Nephron progenitor cell (in vitro differentiated cells): ENCODE measurements at regions not wholly inside any gene's neighbourhood (a gene's known extent, or its start where the extent isn't known, plus 50 kb on each side); places are given as distances from the start of the nearest gene placed in this dataset.

Experiments
- DNase-seq: peaks from one replicate; pipeline ENCODE4 v3.0.0; 2021
- H3K27ac Mint-ChIP-seq: 2 replicates; pipeline ENCODE4 v1.8.0; 2021; ENCODE audit warnings: mild to moderate bottlenecking, moderate library complexity, mixed read lengths
- H3K27me3 Mint-ChIP-seq: 2 replicates; pipeline ENCODE4 v1.8.0; 2021; ENCODE audit warnings: mild to moderate bottlenecking, low read depth, mixed read lengths; ENCODE audit not compliant: poor library complexity
- H3K36me3 Mint-ChIP-seq: 2 replicates; pipeline ENCODE4 v1.8.0; 2021; ENCODE audit warnings: low read depth, mixed read lengths
- H3K4me1 Mint-ChIP-seq: 2 replicates; pipeline ENCODE4 v1.8.0; 2021; ENCODE audit warnings: mixed read lengths
- H3K4me3 Mint-ChIP-seq: 2 replicates; pipeline ENCODE4 v1.8.0; 2021; ENCODE audit warnings: mild to moderate bottlenecking, moderate library complexity, mixed read lengths
- H3K9me3 Mint-ChIP-seq: 2 replicates; pipeline ENCODE4 v1.8.0; 2021; ENCODE audit warnings: mild to moderate bottlenecking, moderate library complexity, mixed read lengths
- TF ChIP-seq, protein P1 (sequence below): fragments of 200-600 bp; sonication (generic); IDR thresholded peaks from 2 replicates; pipeline ENCODE4 v1.5.0; 2021; ENCODE audit warnings: antibody characterized with exemption

GRCh38 chr4:181757098-181757497 lies 486.1 kb upstream of the TENM3 start:
- Mint-ChIP-seq H3K9me3 (no peaks in the 10 kb centered on the region), H3K4me3 (no peak overlapping the region), H3K36me3 (no peaks in the 10 kb centered on the region), H3K27ac (no peak overlapping the region), H3K4me1 (peaks cover 27% of the 10 kb centered on the region), H3K27me3 (no peaks in the 10 kb centered on the region)
- TF ChIP-seq, protein P1, sequence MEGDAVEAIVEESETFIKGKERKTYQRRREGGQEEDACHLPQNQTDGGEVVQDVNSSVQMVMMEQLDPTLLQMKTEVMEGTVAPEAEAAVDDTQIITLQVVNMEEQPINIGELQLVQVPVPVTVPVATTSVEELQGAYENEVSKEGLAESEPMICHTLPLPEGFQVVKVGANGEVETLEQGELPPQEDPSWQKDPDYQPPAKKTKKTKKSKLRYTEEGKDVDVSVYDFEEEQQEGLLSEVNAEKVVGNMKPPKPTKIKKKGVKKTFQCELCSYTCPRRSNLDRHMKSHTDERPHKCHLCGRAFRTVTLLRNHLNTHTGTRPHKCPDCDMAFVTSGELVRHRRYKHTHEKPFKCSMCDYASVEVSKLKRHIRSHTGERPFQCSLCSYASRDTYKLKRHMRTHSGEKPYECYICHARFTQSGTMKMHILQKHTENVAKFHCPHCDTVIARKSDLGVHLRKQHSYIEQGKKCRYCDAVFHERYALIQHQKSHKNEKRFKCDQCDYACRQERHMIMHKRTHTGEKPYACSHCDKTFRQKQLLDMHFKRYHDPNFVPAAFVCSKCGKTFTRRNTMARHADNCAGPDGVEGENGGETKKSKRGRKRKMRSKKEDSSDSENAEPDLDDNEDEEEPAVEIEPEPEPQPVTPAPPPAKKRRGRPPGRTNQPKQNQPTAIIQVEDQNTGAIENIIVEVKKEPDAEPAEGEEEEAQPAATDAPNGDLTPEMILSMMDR, result no peak
- no peak for DNase-seq

- Mint-ChIP-seq H3K4me1 (peaks cover 27% of the 10 kb centered on the region), H3K4me3 (no peak overlapping the region), H3K27ac (no peak overlapping the region), H3K36me3 (no peaks in the 10 kb centered on the region), H3K27me3 (no peaks in the 10 kb centered on the region), H3K9me3 (no peaks in the 10 kb centered on the region)
- DNase-seq, result no peak
- TF ChIP-seq, protein P1, result no peak
These were observed 485.1 kb upstream of the TENM3 start for GRCh38 chr4:181757910-181758660.

- no peak for DNase-seq
- H3K27me3 Mint-ChIP-seq, result no peaks in the 10 kb centered on the region
- H3K4me1 Mint-ChIP-seq, result peaks cover 26% of the 10 kb centered on the region
- H3K36me3 Mint-ChIP-seq, result no peaks in the 10 kb centered on the region
- H3K4me3 Mint-ChIP-seq, result no peak overlapping the region
- TF ChIP-seq, protein P1, result no peak
- no peak overlapping the region for H3K27ac Mint-ChIP-seq
- H3K9me3 Mint-ChIP-seq, result no peaks in the 10 kb centered on the region
These were observed 482.6 kb upstream of the TENM3 start for GRCh38 chr4:181760560-181760959.

DNA sequence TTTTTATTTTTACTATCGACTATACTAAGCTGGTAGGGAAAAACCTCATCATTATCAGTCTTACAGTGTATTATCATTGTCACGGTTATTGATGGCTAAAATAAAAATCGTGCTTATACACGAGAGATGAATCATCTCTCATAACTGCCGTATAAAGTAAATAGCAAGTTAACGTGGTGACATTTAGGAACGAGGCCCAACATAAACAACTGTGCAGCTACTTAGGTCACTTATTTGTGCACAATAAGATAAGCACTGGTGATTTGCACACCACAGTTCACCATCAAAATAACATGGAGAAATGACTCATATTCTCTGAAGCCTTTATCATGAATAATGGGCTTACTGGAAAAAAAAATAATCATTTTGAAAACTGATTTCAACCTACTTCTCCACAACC lies 482.0 kb upstream of the TENM3 start:
- no peak overlapping the region for H3K4me3 Mint-ChIP-seq
- H3K9me3 Mint-ChIP-seq, result no peaks in the 10 kb centered on the region
- no peak overlapping the region for H3K27ac Mint-ChIP-seq
- DNase-seq, result no peak
- peaks cover 21% of the 10 kb centered on the region for H3K4me1 Mint-ChIP-seq
- peaks cover under 1% of the 10 kb centered on the region for H3K27me3 Mint-ChIP-seq
- TF ChIP-seq, protein P1, result no peak
- no peaks in the 10 kb centered on the region for H3K36me3 Mint-ChIP-seq

- peaks cover 3% of the 10 kb centered on the region for H3K9me3 Mint-ChIP-seq
- H3K27me3 Mint-ChIP-seq, result peaks cover 2% of the 10 kb centered on the region
- TF ChIP-seq, protein P1, result no peak
- H3K4me1 Mint-ChIP-seq, result no peaks in the 10 kb centered on the region
- no peak overlapping the region for H3K27ac Mint-ChIP-seq
- H3K4me3 Mint-ChIP-seq, result no peak overlapping the region
- no peak for DNase-seq
- H3K36me3 Mint-ChIP-seq, result no peaks in the 10 kb centered on the region
These were observed 477.1 kb upstream of the TENM3 start for GRCh38 chr4:181766061-181766548.

DNA sequence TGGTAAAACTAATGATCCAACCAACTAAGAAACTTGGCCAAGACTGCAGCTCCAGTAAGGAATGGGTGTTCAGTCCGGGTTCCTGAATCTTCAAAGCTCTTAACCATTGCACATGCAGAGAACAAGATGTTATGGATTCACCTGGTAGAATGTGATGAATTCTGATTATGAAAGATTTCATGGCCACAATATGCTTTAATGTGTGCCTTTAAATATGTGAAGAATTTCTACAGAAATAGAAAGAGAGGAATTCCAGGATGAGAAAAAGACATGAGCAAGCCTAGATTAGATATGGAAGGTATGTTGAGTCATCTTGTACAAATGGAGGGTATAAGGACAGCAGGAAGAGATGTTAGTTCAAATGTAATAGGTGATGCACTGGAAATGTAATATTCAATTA lies 472.2 kb upstream of the TENM3 start:
- H3K4me1 Mint-ChIP-seq, result no peaks in the 10 kb centered on the region
- H3K27me3 Mint-ChIP-seq, result peaks cover 2% of the 10 kb centered on the region
- DNase-seq, result no peak
- H3K4me3 Mint-ChIP-seq, result no peak overlapping the region
- peaks cover 9% of the 10 kb centered on the region for H3K9me3 Mint-ChIP-seq
- TF ChIP-seq, protein P1, result no peak
- no peak overlapping the region for H3K27ac Mint-ChIP-seq
- H3K36me3 Mint-ChIP-seq, result no peaks in the 10 kb centered on the region
